ENCODE measurements at regions not wholly inside any gene's neighbourhood (a gene's known extent, or its start where the extent isn't known, plus 50 kb on each side); places are given as distances from the start of the nearest gene placed in this dataset.

- TF ChIP-seq CTCF (IDR thresholded peaks at IDR 0.05; ENCODE audit: low read depth, low read length) (no peak), POLR2A (IDR thresholded peaks at IDR 0.05; ENCODE audit: extremely low read depth, insufficient read length) (no peak)
These were observed 165.9 kb downstream of the IL15 start for GRCh38 chr4:141802333-141802732.

Data from NB4 (cell line).